H9 (cell line): ENCODE measurements at regions not wholly inside any gene's neighbourhood (a gene's known extent, or its start where the extent isn't known, plus 50 kb on each side); places are given as distances from the start of the nearest gene placed in this dataset.

Source experiments
- DNase-seq: peaks from one replicate; pipeline ENCODE4 v3.0.0-alpha.2; 2017
- H2AFZ ChIP-seq: one replicate; pipeline ENCODE4 v1.6.1; 2013; ENCODE audit warnings: mild to moderate bottlenecking, low read length, control low read depth, moderate library complexity
- H2AK5ac ChIP-seq: 2 replicates; pipeline ENCODE4 v1.6.1; 2013; ENCODE audit warnings: low read length, control low read depth, mixed read lengths; ENCODE audit not compliant: insufficient read length
- H2BK120ac ChIP-seq: one replicate; pipeline ENCODE4 v1.6.1; 2013; ENCODE audit warnings: low read depth, mild to moderate bottlenecking, low read length, control low read depth, inconsistent platforms; ENCODE audit not compliant: poor library complexity, severe bottlenecking
- H2BK12ac ChIP-seq: 2 replicates; pipeline ENCODE4 v1.6.1; 2013; ENCODE audit warnings: low read length, control low read depth, mixed read lengths, low read depth; ENCODE audit not compliant: insufficient read length
- H2BK15ac ChIP-seq: 2 replicates; pipeline ENCODE4 v1.6.1; 2013; ENCODE audit warnings: low read depth, low read length, control low read depth
- H2BK20ac ChIP-seq: one replicate; pipeline ENCODE4 v1.6.1; 2013; ENCODE audit warnings: low read depth, mild to moderate bottlenecking, low read length, control low read depth, inconsistent platforms; ENCODE audit not compliant: poor library complexity, severe bottlenecking
- H2BK5ac ChIP-seq: 2 replicates; pipeline ENCODE4 v1.6.1; 2013; ENCODE audit warnings: low read length, control low read depth, mixed read lengths; ENCODE audit not compliant: insufficient read length
- H3K14ac ChIP-seq: 2 replicates; pipeline ENCODE4 v1.6.1; 2013; ENCODE audit warnings: low read length, control low read depth; ENCODE audit not compliant: insufficient read depth
- H3K18ac ChIP-seq: 2 replicates; pipeline ENCODE4 v1.6.1; 2013; ENCODE audit warnings: low read depth, mild to moderate bottlenecking, mixed read lengths, low read length, control low read depth; ENCODE audit not compliant: insufficient read length
- H3K23ac ChIP-seq: 2 replicates; pipeline ENCODE4 v1.6.1; 2013; ENCODE audit warnings: low read length, control low read depth, mixed read lengths, low read depth; ENCODE audit not compliant: insufficient read length
- H3K23me2 ChIP-seq: 2 replicates; pipeline ENCODE4 v1.6.1; 2013; ENCODE audit warnings: low read depth, mild to moderate bottlenecking, mixed read lengths, low read length, control low read depth; ENCODE audit not compliant: insufficient read length, poor library complexity, severe bottlenecking
- H3K27ac ChIP-seq: 2 replicates; pipeline ENCODE4 v1.5.1; 2013; ENCODE audit warnings: low read length, control low read depth, mixed read lengths, low read depth; ENCODE audit not compliant: insufficient read length
- H3K27me3 ChIP-seq: 2 replicates; pipeline ENCODE4 v1.6.1; 2013; ENCODE audit warnings: low read length, control low read depth, inconsistent platforms; ENCODE audit not compliant: insufficient read depth
- H3K4ac ChIP-seq: 2 replicates; pipeline ENCODE4 v1.6.1; 2013; ENCODE audit warnings: low read depth, mild to moderate bottlenecking, control low read depth, inconsistent platforms, low read length, moderate library complexity
- H3K4me1 ChIP-seq: 2 replicates; pipeline ENCODE4 v1.6.1; 2013; ENCODE audit warnings: low read length, control low read depth, inconsistent platforms; ENCODE audit not compliant: insufficient read depth
- H3K4me2 ChIP-seq: 2 replicates; pipeline ENCODE4 v1.6.1; 2013; ENCODE audit warnings: low read length, control low read depth, mixed read lengths; ENCODE audit not compliant: insufficient read length, insufficient read depth
- H3K56ac ChIP-seq: 2 replicates; pipeline ENCODE4 v1.6.1; 2013; ENCODE audit warnings: low read depth, mild to moderate bottlenecking, mixed read lengths, low read length, control low read depth; ENCODE audit not compliant: insufficient read length
- H3K79me1 ChIP-seq: 2 replicates; pipeline ENCODE4 v1.6.1; 2013; ENCODE audit warnings: low read depth, mild to moderate bottlenecking, moderate library complexity, low read length, control low read depth, inconsistent platforms; ENCODE audit not compliant: insufficient read depth, poor library complexity, severe bottlenecking
- H3K79me2 ChIP-seq: 2 replicates; pipeline ENCODE4 v1.6.1; 2013; ENCODE audit warnings: low read length, control low read depth, inconsistent platforms; ENCODE audit not compliant: insufficient read depth
- H3K9ac ChIP-seq: 2 replicates; pipeline ENCODE4 v1.6.1; 2013; ENCODE audit warnings: low read length, control low read depth, mixed read lengths; ENCODE audit not compliant: insufficient read length; ENCODE audit errors: extremely low read depth
- H3K9me3 ChIP-seq: one replicate; pipeline ENCODE4 v1.6.1; 2013; ENCODE audit warnings: low read depth, low read length, inconsistent platforms; ENCODE audit not compliant: control insufficient read depth
- H3T11ph ChIP-seq: one replicate; pipeline ENCODE4 v1.6.1; 2013; ENCODE audit warnings: mild to moderate bottlenecking, low read length, control low read depth, inconsistent platforms
- H4K20me1 ChIP-seq: one replicate; pipeline ENCODE4 v1.6.1; 2013; ENCODE audit not compliant: control insufficient read depth, insufficient read length, insufficient read depth
- H4K5ac ChIP-seq: 2 replicates; pipeline ENCODE4 v1.6.1; 2013; ENCODE audit warnings: low read depth, mild to moderate bottlenecking, mixed read lengths, low read length, control low read depth; ENCODE audit not compliant: insufficient read length
- H4K8ac ChIP-seq: replicated peaks from 2 replicates; pipeline ENCODE4 v1.6.1; 2013; ENCODE audit warnings: low read length, control low read depth, mixed read lengths, low read depth; ENCODE audit not compliant: insufficient read length
- H4K91ac ChIP-seq: 2 replicates; pipeline ENCODE4 v1.6.1; 2013; ENCODE audit warnings: low read depth, mild to moderate bottlenecking, moderate library complexity, mixed read lengths, low read length, control low read depth; ENCODE audit not compliant: insufficient read length
- H3K27ac Mint-ChIP-seq, 3 experiments: 2 replicates in 2 of 3; 3 replicates in 1 of 3; pipeline ENCODE4 v1.8.0; 2020 to 2021; ENCODE audit warnings: mixed read lengths in 3 of 3, mild to moderate bottlenecking in 1 of 3, moderate library complexity in 1 of 3
- H3K27me3 Mint-ChIP-seq: 2 replicates; pipeline ENCODE4 v1.8.0; 2021; ENCODE audit warnings: low read depth, mild to moderate bottlenecking, moderate library complexity, mixed read lengths
- H3K36me3 Mint-ChIP-seq, 3 experiments: 2 replicates in 2 of 3; 3 replicates in 1 of 3; pipeline ENCODE4 v1.8.0; 2020 to 2021; ENCODE audit warnings: low read depth in 3 of 3, mixed read lengths in 3 of 3; ENCODE audit not compliant: insufficient read depth in 1 of 3
- H3K4me1 Mint-ChIP-seq, 2 experiments: 2 replicates each; pipeline ENCODE4 v1.8.0; 2020; ENCODE audit warnings: mixed read lengths in 2 of 2
- H3K4me3 Mint-ChIP-seq, 2 experiments: 2 replicates in 1 of 2; 3 replicates in 1 of 2; pipeline ENCODE4 v1.8.0; 2020 to 2021; ENCODE audit warnings: mild to moderate bottlenecking in 2 of 2, mixed read lengths in 2 of 2, moderate library complexity in 1 of 2
- H3K9me3 Mint-ChIP-seq, 2 experiments: 2 replicates in 1 of 2; 3 replicates in 1 of 2; pipeline ENCODE4 v1.8.0; 2020; ENCODE audit warnings: mild to moderate bottlenecking in 2 of 2, mixed read lengths in 2 of 2, moderate library complexity in 1 of 2
- CTCF ChIP-seq: fragments of 200-600 bp; sonication (generic); conservative IDR thresholded peaks from 3 replicates; pipeline ENCODE4 v1.8.0; 2021; ENCODE audit warnings: antibody characterized with exemption, mild to moderate bottlenecking
- WGBS: extraction: QIAGEN DNeasy Blood & Tissue Kit; methylation state at CpG from one replicate; pipeline ENCODE4 v1.1.7; 2013; ENCODE audit warnings: missing lambda C conversion rate, low lambda C conversion rate, mixed read lengths; ENCODE audit not compliant: insufficient read length; ENCODE audit errors: extremely low coverage; 5-methylcytosine and 5-hydroxymethylcytosine counted together

- Histone ChIP-seq H3K23ac (no peak overlapping the region), H3K4ac (no peak overlapping the region), H3K9ac (no peak overlapping the region), H3K79me2 (no peaks in the 10 kb centered on the region), H2BK15ac (no peak overlapping the region), H3K9me3 (no peaks in the 10 kb centered on the region), H3K18ac (no peak overlapping the region), H3K23me2 (no peaks in the 10 kb centered on the region), H3K4me1 (no peaks in the 10 kb centered on the region), H4K5ac (no peak overlapping the region), H2BK12ac (no peak overlapping the region), H3K4me2 (no peak overlapping the region), H4K20me1 (no peaks in the 10 kb centered on the region), H3K27me3 (no peaks in the 10 kb centered on the region), H4K8ac (no peak overlapping the region), H3K27ac (no peak overlapping the region), H3T11ph (no peak overlapping the region), H2BK5ac (no peak overlapping the region), H2BK120ac (no peak overlapping the region), H3K79me1 (no peaks in the 10 kb centered on the region), H3K14ac (no peak overlapping the region), H2AK5ac (no peak overlapping the region), H2AFZ (no peak overlapping the region), H3K56ac (no peak overlapping the region), H2BK20ac (no peak overlapping the region), H4K91ac (no peak overlapping the region)
- DNase-seq, result no peak
- Mint-ChIP-seq H3K4me3 (no peak overlapping the region), H3K4me1 (no peaks in the 10 kb centered on the region), H3K27ac (no peak overlapping the region; a peak in 1 of 7 replicates), H3K27me3 (no peaks in the 10 kb centered on the region), H3K9me3 (no peaks in the 10 kb centered on the region), H3K36me3 (no peaks in the 10 kb centered on the region; a peak in 2 of 7 replicates)
- TF ChIP-seq CTCF, result no peak
- no CpG with 5 or more reads among the region's 2 CpGs for WGBS
These were observed 1383.7 kb downstream of the C4orf33 start for GRCh38 chr4:130479674-130480073.
